ENCODE measurements at regions not wholly inside any gene's neighbourhood (a gene's known extent, or its start where the extent isn't known, plus 50 kb on each side); places are given as distances from the start of the nearest gene placed in this dataset.

GRCh38 chr4:12231098-12231497 lies 802.4 kb upstream of the HS3ST1 start:
- no peaks in the 10 kb centered on the region for H3K9me3 ChIP-seq (replicated peaks in 1 of 2; ENCODE audit: control insufficient read depth in 1 of 2, insufficient read depth in 1 of 2, low read length in 2 of 2)
- Mint-ChIP-seq H3K9me3 (peaks cover 0 to 16% (median 2%) of the 10 kb centered on the region in 7 donors), H3K27ac (no peak overlapping the region), H3K36me3 (no peaks in the 10 kb centered on the region), H3K4me1 (no peaks in the 10 kb centered on the region), H3K27me3 (ENCODE audit: low read depth in 3 of 3) (peaks cover 0 to 2% (median 0%) of the 10 kb centered on the region in 3 donors), H3K4me3 (no peak overlapping the region)
- H3K36me3 ChIP-seq (replicated peaks in 1 of 2; ENCODE audit: control insufficient read depth in 1 of 2, insufficient read depth in 2 of 2, low read length in 2 of 2) = no peaks in the 10 kb centered on the region
- TF ChIP-seq CTCF (IDR thresholded peaks at IDR 0.05) = no peak
- H3K4me1 ChIP-seq (ENCODE audit: control insufficient read depth in 1 of 2, insufficient read depth in 2 of 2, low read length in 2 of 2) = no peaks in the 10 kb centered on the region
- WGBS (ENCODE audit: insufficient coverage) = 100% methylated on average over 4 of the region's 6 CpGs
- no peak overlapping the region for H2AFZ ChIP-seq (ENCODE audit: insufficient read depth, low read depth, low read length, poor library complexity, severe bottlenecking)
- no peak for DNase-seq
- no peaks in the 10 kb centered on the region for H3K79me2 ChIP-seq (ENCODE audit: insufficient read depth, low read length)
- no peak overlapping the region for H3K4me3 ChIP-seq (replicated peaks in 1 of 3; ENCODE audit: low read depth in 2 of 3, low read length in 3 of 3)
- H3K27ac ChIP-seq (ENCODE audit: low read depth in 1 of 2, low read length in 2 of 2) = no peak overlapping the region
- H3K27me3 ChIP-seq (ENCODE audit: control insufficient read depth in 2 of 2, insufficient read depth in 2 of 2, low read length in 2 of 2) = no peaks in the 10 kb centered on the region
- no peak overlapping the region for H3K4me2 ChIP-seq (replicated peaks; ENCODE audit: extremely low read depth, low read length, poor library complexity, severe bottlenecking)
- H4K20me1 ChIP-seq (ENCODE audit: insufficient read depth, low read length) = no peaks in the 10 kb centered on the region
- no peak overlapping the region for H3K9ac ChIP-seq (ENCODE audit: insufficient read depth, low read length, poor library complexity, severe bottlenecking)
- intact Hi-C loops (cut with micrococcal nuclease) = no loop called here

GRCh38 chr4:12221031-12221430 lies 792.3 kb upstream of the HS3ST1 start:
- H3K27me3 ChIP-seq (ENCODE audit: control insufficient read depth in 2 of 2, insufficient read depth in 2 of 2, low read length in 2 of 2) = no peaks in the 10 kb centered on the region
- Mint-ChIP-seq H3K27ac (peak overlapping the region in 2 of 7 donors; percentile 24 to 33), H3K36me3 (no peaks in the 10 kb centered on the region), H3K27me3 (ENCODE audit: low read depth in 3 of 3) (no peaks in the 10 kb centered on the region), H3K4me1 (peaks cover 11% of the 10 kb centered on the region), H3K9me3 (peaks cover 0 to 4% (median 0%) of the 10 kb centered on the region in 7 donors), H3K4me3 (no peak overlapping the region)
- no peaks in the 10 kb centered on the region for H4K20me1 ChIP-seq (ENCODE audit: insufficient read depth, low read length)
- H3K9me3 ChIP-seq (replicated peaks in 1 of 2; ENCODE audit: control insufficient read depth in 1 of 2, insufficient read depth in 1 of 2, low read length in 2 of 2) = no peaks in the 10 kb centered on the region
- H3K4me1 ChIP-seq (ENCODE audit: control insufficient read depth in 1 of 2, insufficient read depth in 2 of 2, low read length in 2 of 2) = peaks cover 7 to 12% of the 10 kb centered on the region in 2 donors
- H3K9ac ChIP-seq (ENCODE audit: insufficient read depth, low read length, poor library complexity, severe bottlenecking) = no peak overlapping the region
- no peaks in the 10 kb centered on the region for H3K79me2 ChIP-seq (ENCODE audit: insufficient read depth, low read length)
- peak; percentile 11 to 44 (median 38) for DNase-seq
- no peaks in the 10 kb centered on the region for H3K36me3 ChIP-seq (replicated peaks in 1 of 2; ENCODE audit: control insufficient read depth in 1 of 2, insufficient read depth in 2 of 2, low read length in 2 of 2)
- peak overlapping the region in 1 of 2 donors; percentile 27 for H3K27ac ChIP-seq (ENCODE audit: low read depth in 1 of 2, low read length in 2 of 2)
- TF ChIP-seq CTCF (IDR thresholded peaks at IDR 0.05) = no peak
- H2AFZ ChIP-seq (ENCODE audit: insufficient read depth, low read depth, low read length, poor library complexity, severe bottlenecking) = no peak overlapping the region
- H3K4me3 ChIP-seq (replicated peaks in 1 of 3; ENCODE audit: low read depth in 2 of 3, low read length in 3 of 3) = no peak overlapping the region
- intact Hi-C loops (cut with micrococcal nuclease) = no loop called here
- no peak overlapping the region for H3K4me2 ChIP-seq (replicated peaks; ENCODE audit: extremely low read depth, low read length, poor library complexity, severe bottlenecking)
- 36% methylated on average over 2 of the region's 2 CpGs for WGBS (ENCODE audit: insufficient coverage)
